ENCODE measurements at regions not wholly inside any gene's neighbourhood (a gene's known extent, or its start where the extent isn't known, plus 50 kb on each side); places are given as distances from the start of the nearest gene placed in this dataset.

- CTCF ChIA-PET: interaction anchor here (0.8 kb wide), 1 partner anchor 9 kb away, joined by 3 read pairs; no protein-coding TSS in a partner anchor
- no peak for TF ChIP-seq CTCF (conservative IDR thresholded peaks at IDR 0.05; ENCODE audit: low read depth)
- POLR2A ChIA-PET (ENCODE audit: low non-redundant PET): no interaction called here
- DNase-seq (ENCODE audit: low spot score): no peak
- no peak overlapping the region for H3K27ac ChIP-seq
These were observed 85.5 kb upstream of the ZNF217 start for GRCh38 chr20:53678990-53679596.

GRCh38 chr20:53678315-53678989, 84.8 kb upstream of the ZNF217 start:
- H3K27ac ChIP-seq: no peak overlapping the region
- POLR2A ChIA-PET (ENCODE audit: low non-redundant PET): no interaction called here
- no peak for TF ChIP-seq CTCF (conservative IDR thresholded peaks at IDR 0.05; ENCODE audit: low read depth)
- CTCF ChIA-PET: interaction anchor here (0.6 to 0.8 kb wide), 2 partner anchors 10 to 102 kb away, joined by 3 read pairs; no protein-coding TSS in a partner anchor
- DNase-seq (ENCODE audit: low spot score): no peak

- ChIA-PET POLR2A (ENCODE audit: low non-redundant PET) (no interaction called here), CTCF (interaction anchor here (0.6 kb wide), 2 partner anchors 101 to 214 kb away, joined by 3 read pairs; no protein-coding TSS in a partner anchor)
- no peak overlapping the region for H3K27ac ChIP-seq
These were observed 84.0 kb upstream of the ZNF217 start for GRCh38 chr20:53677447-53678314.

GRCh38 chr20:53676987-53677386, 83.3 kb upstream of the ZNF217 start:
- POLR2A ChIA-PET (ENCODE audit: low non-redundant PET): no interaction called here
- DNase-seq (ENCODE audit: low spot score): no peak
- H3K27ac ChIP-seq: no peak overlapping the region
- TF ChIP-seq CTCF (conservative IDR thresholded peaks at IDR 0.05; ENCODE audit: low read depth): no peak
- CTCF ChIA-PET: interaction anchor here (0.6 kb wide), 1 partner anchor 215 kb away, joined by 3 read pairs; no protein-coding TSS in a partner anchor

More at GRCh38 chr20:53677447-53678314, 84.0 kb upstream of the ZNF217 start:
- DNase-seq (ENCODE audit: low spot score): no peak
- no peak for TF ChIP-seq CTCF (conservative IDR thresholded peaks at IDR 0.05; ENCODE audit: low read depth)

- ChIA-PET POLR2A (ENCODE audit: low non-redundant PET) (no interaction called here), CTCF (no interaction called here)
- no peak overlapping the region for H3K27ac ChIP-seq
- TF ChIP-seq CTCF (conservative IDR thresholded peaks at IDR 0.05; ENCODE audit: low read depth): no peak
- DNase-seq (ENCODE audit: low spot score): no peak
These were observed 82.8 kb upstream of the ZNF217 start for GRCh38 chr20:53676519-53676822.

GRCh38 chr20:53672484-53673129, 79.0 kb upstream of the ZNF217 start:
- CTCF ChIA-PET: no interaction called here
- no peak overlapping the region for H3K27ac ChIP-seq
- POLR2A ChIA-PET (ENCODE audit: low non-redundant PET): no interaction called here
- DNase-seq (ENCODE audit: low spot score): no peak
- no peak for TF ChIP-seq CTCF (conservative IDR thresholded peaks at IDR 0.05; ENCODE audit: low read depth)

All from RWPE1 (cell line).